ENCODE measurements at regions not wholly inside any gene's neighbourhood (a gene's known extent, or its start where the extent isn't known, plus 50 kb on each side); places are given as distances from the start of the nearest gene placed in this dataset.

DNA sequence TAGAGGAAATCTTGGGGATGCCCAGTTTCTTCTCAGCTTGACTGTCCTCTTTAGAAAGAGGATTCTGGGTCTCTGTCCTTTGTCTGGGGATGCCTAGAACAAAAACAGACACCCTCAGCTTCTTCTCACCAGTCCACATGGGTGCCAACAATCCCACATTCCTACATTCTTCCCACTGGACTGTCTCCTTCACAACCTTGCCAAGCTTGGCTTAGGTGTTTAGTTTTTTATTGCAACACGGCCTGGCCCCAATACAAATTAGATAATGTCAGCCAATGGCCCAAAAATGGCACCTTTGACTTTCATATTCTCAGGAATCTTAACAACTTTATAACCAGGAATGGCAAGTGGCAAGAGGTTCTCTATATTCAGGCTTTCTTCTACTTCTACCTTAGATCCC lies 273.0 kb downstream of the RNF152 start:
- Histone ChIP-seq H3K27ac (replicated peaks; ENCODE audit: low read length) (no peak overlapping the region), H2BK15ac (ENCODE audit: low read length) (no peak overlapping the region), H2BK12ac (ENCODE audit: low read length) (no peak overlapping the region), H3K4me2 (ENCODE audit: insufficient read depth, low read length, poor library complexity, severe bottlenecking) (no peak overlapping the region), H2BK5ac (ENCODE audit: low read length) (no peak overlapping the region), H3K79me1 (ENCODE audit: low read depth, low read length) (no peaks in the 10 kb centered on the region), H4K91ac (ENCODE audit: low read depth, low read length, poor library complexity) (no peak overlapping the region), H3K4me3 (ENCODE audit: low read length in 2 of 2) (no peak overlapping the region), H3K4me1 (ENCODE audit: control insufficient read depth in 2 of 2, insufficient read depth in 1 of 2, low read depth in 1 of 2, low read length in 2 of 2) (peaks cover 0 to 6% of the 10 kb centered on the region in 2 donors), H3K9ac (ENCODE audit: low read depth, low read length, poor library complexity) (no peak overlapping the region), H3K36me3 (replicated peaks in 1 of 2; ENCODE audit: control insufficient read depth in 2 of 2, insufficient read depth in 2 of 2, low read length in 2 of 2) (no peaks in the 10 kb centered on the region), H3K27me3 (ENCODE audit: control insufficient read depth in 3 of 3, insufficient read depth in 3 of 3, low read depth in 1 of 3, low read length in 3 of 3) (peaks cover 0 to 3% (median 0%) of the 10 kb centered on the region in 3 experiments), H2AK5ac (ENCODE audit: low read depth, low read length) (no peak overlapping the region), H2BK120ac (ENCODE audit: low read depth, low read length) (no peak overlapping the region), H3K4ac (ENCODE audit: low read length) (no peak overlapping the region), H3K14ac (ENCODE audit: low read length) (no peak overlapping the region), H2AFZ (ENCODE audit: low read length) (no peak overlapping the region), H3K9me3 (replicated peaks in 1 of 2; ENCODE audit: control insufficient read depth in 2 of 2, insufficient read depth in 1 of 2, low read depth in 1 of 2, low read length in 2 of 2) (peaks cover 1 to 7% of the 10 kb centered on the region in 2 donors), H4K8ac (ENCODE audit: low read depth, low read length) (no peak overlapping the region), H3K23ac (ENCODE audit: low read depth, low read length, poor library complexity) (no peak overlapping the region), H3K18ac (ENCODE audit: low read length) (no peak overlapping the region)
- DNase-seq (ENCODE audit: low spot score), result no peak
- no CpG with 5 or more reads among the region's 1 CpG for WGBS, 2 donors (ENCODE audit: extremely low coverage in 2 of 2, insufficient read length in 2 of 2, insufficient replicate concordance in 1 of 2)

- Histone ChIP-seq H3K4me2 (ENCODE audit: insufficient read depth, low read length, poor library complexity, severe bottlenecking) (no peak overlapping the region), H3K4me1 (ENCODE audit: control insufficient read depth in 2 of 2, insufficient read depth in 1 of 2, low read depth in 1 of 2, low read length in 2 of 2) (peaks cover 0 to 6% of the 10 kb centered on the region in 2 donors)
These were observed 274.0 kb downstream of the RNF152 start for GRCh38 chr18:61618816-61619215.

DNA sequence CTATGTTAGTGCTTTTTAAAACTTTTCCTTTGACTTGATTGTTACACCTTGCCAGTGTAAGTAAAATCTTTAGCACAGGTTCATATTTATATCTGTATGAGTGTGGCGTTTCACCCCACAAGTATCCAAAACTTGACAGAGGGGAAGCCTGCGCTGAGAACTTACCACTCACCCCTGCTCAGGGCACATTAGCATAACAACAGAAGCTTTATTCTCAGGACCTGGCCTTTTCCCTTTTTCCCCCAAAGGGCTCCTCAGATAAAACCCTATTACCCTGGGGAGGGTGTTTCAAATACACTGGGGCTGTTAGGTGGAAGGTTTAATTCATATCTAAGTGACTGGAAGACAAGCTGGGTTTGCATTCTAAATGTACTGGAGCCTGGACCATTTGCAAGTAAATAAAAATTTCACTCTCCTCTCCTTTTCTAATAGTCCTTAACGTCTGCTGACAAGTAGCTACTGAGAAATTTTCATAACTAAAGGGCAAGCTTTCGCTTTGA lies 276.6 kb downstream of the RNF152 start:
- WGBS, 2 donors (ENCODE audit: extremely low coverage in 2 of 2, insufficient read length in 2 of 2, insufficient replicate concordance in 1 of 2), result no CpG with 5 or more reads among the region's 4 CpGs

More at GRCh38 chr18:61618816-61619215, 274.0 kb downstream of the RNF152 start:
- no peak overlapping the region for H4K8ac ChIP-seq (ENCODE audit: low read depth, low read length)
- no peak for DNase-seq (ENCODE audit: low spot score)
- no peak overlapping the region for H3K4me3 ChIP-seq (ENCODE audit: low read length in 2 of 2)
- no peak overlapping the region for H2BK15ac ChIP-seq (ENCODE audit: low read length)
- no peak overlapping the region for H3K27ac ChIP-seq (replicated peaks; ENCODE audit: low read length)
- no peaks in the 10 kb centered on the region for H3K36me3 ChIP-seq (replicated peaks in 1 of 2; ENCODE audit: control insufficient read depth in 2 of 2, insufficient read depth in 2 of 2, low read length in 2 of 2)
- H3K27me3 ChIP-seq (ENCODE audit: control insufficient read depth in 3 of 3, insufficient read depth in 3 of 3, low read depth in 1 of 3, low read length in 3 of 3), result peaks cover 0 to 3% (median 0%) of the 10 kb centered on the region in 3 experiments
- no peak overlapping the region for H2BK12ac ChIP-seq (ENCODE audit: low read length)
- WGBS, 2 donors (ENCODE audit: extremely low coverage in 2 of 2, insufficient read length in 2 of 2, insufficient replicate concordance in 1 of 2), result no CpG with 5 or more reads among the region's 3 CpGs
- H4K91ac ChIP-seq (ENCODE audit: low read depth, low read length, poor library complexity), result no peak overlapping the region
- no peak overlapping the region for H3K18ac ChIP-seq (ENCODE audit: low read length)
- H3K23ac ChIP-seq (ENCODE audit: low read depth, low read length, poor library complexity), result no peak overlapping the region
- H2BK120ac ChIP-seq (ENCODE audit: low read depth, low read length), result no peak overlapping the region
- no peaks in the 10 kb centered on the region for H3K79me1 ChIP-seq (ENCODE audit: low read depth, low read length)
- H3K14ac ChIP-seq (ENCODE audit: low read length), result no peak overlapping the region
- no peak overlapping the region for H3K4ac ChIP-seq (ENCODE audit: low read length)
- no peak overlapping the region for H2BK5ac ChIP-seq (ENCODE audit: low read length)
- no peak overlapping the region for H2AK5ac ChIP-seq (ENCODE audit: low read depth, low read length)
- H3K9me3 ChIP-seq (replicated peaks in 1 of 2; ENCODE audit: control insufficient read depth in 2 of 2, insufficient read depth in 1 of 2, low read depth in 1 of 2, low read length in 2 of 2), result peaks cover 1 to 7% of the 10 kb centered on the region in 2 donors
- no peak overlapping the region for H3K9ac ChIP-seq (ENCODE audit: low read depth, low read length, poor library complexity)
- H2AFZ ChIP-seq (ENCODE audit: low read length), result no peak overlapping the region

GRCh38 chr18:61612517-61612916 lies 279.3 kb downstream of the CDH20 start:
- H3K4ac ChIP-seq (ENCODE audit: low read length), result no peak overlapping the region
- peaks cover 3 to 5% of the 10 kb centered on the region in 2 donors for H3K9me3 ChIP-seq (replicated peaks in 1 of 2; ENCODE audit: control insufficient read depth in 2 of 2, insufficient read depth in 1 of 2, low read depth in 1 of 2, low read length in 2 of 2)
- no peak for DNase-seq (ENCODE audit: low spot score)
- H3K36me3 ChIP-seq (replicated peaks in 1 of 2; ENCODE audit: control insufficient read depth in 2 of 2, insufficient read depth in 2 of 2, low read length in 2 of 2), result no peaks in the 10 kb centered on the region
- H3K4me2 ChIP-seq (ENCODE audit: insufficient read depth, low read length, poor library complexity, severe bottlenecking), result no peak overlapping the region
- no peak overlapping the region for H3K27ac ChIP-seq (replicated peaks; ENCODE audit: low read length)
- H2BK5ac ChIP-seq (ENCODE audit: low read length), result no peak overlapping the region
- H3K23ac ChIP-seq (ENCODE audit: low read depth, low read length, poor library complexity), result no peak overlapping the region
- no peak overlapping the region for H4K91ac ChIP-seq (ENCODE audit: low read depth, low read length, poor library complexity)
- no peak overlapping the region for H2BK120ac ChIP-seq (ENCODE audit: low read depth, low read length)
- H3K18ac ChIP-seq (ENCODE audit: low read length), result no peak overlapping the region
- no peaks in the 10 kb centered on the region for H3K27me3 ChIP-seq (ENCODE audit: control insufficient read depth in 3 of 3, insufficient read depth in 3 of 3, low read depth in 1 of 3, low read length in 3 of 3)
- no peak overlapping the region for H3K4me3 ChIP-seq (ENCODE audit: low read length in 2 of 2)
- H3K4me1 ChIP-seq (ENCODE audit: control insufficient read depth in 2 of 2, insufficient read depth in 1 of 2, low read depth in 1 of 2, low read length in 2 of 2), result peaks cover 2 to 6% of the 10 kb centered on the region in 2 donors
- no peak overlapping the region for H2AK5ac ChIP-seq (ENCODE audit: low read depth, low read length)
- H3K9ac ChIP-seq (ENCODE audit: low read depth, low read length, poor library complexity), result no peak overlapping the region
- H3K14ac ChIP-seq (ENCODE audit: low read length), result no peak overlapping the region
- no peak overlapping the region for H2BK12ac ChIP-seq (ENCODE audit: low read length)
- no peaks in the 10 kb centered on the region for H3K79me1 ChIP-seq (ENCODE audit: low read depth, low read length)
- H2BK15ac ChIP-seq (ENCODE audit: low read length), result no peak overlapping the region
- H2AFZ ChIP-seq (ENCODE audit: low read length), result no peak overlapping the region
- H4K8ac ChIP-seq (ENCODE audit: low read depth, low read length), result no peak overlapping the region

More for the DNA sequence above, 276.6 kb downstream of the RNF152 start:
- Histone ChIP-seq H2BK5ac (ENCODE audit: low read length) (no peak overlapping the region), H3K4me3 (ENCODE audit: low read length in 2 of 2) (no peak overlapping the region), H3K4me1 (ENCODE audit: control insufficient read depth in 2 of 2, insufficient read depth in 1 of 2, low read depth in 1 of 2, low read length in 2 of 2) (peaks cover 2 to 6% of the 10 kb centered on the region in 2 donors), H3K27me3 (ENCODE audit: control insufficient read depth in 3 of 3, insufficient read depth in 3 of 3, low read depth in 1 of 3, low read length in 3 of 3) (peaks cover 0 to 3% (median 0%) of the 10 kb centered on the region in 3 experiments), H2BK12ac (ENCODE audit: low read length) (no peak overlapping the region), H3K9me3 (replicated peaks in 1 of 2; ENCODE audit: control insufficient read depth in 2 of 2, insufficient read depth in 1 of 2, low read depth in 1 of 2, low read length in 2 of 2) (peaks cover 1 to 7% of the 10 kb centered on the region in 2 donors), H3K9ac (ENCODE audit: low read depth, low read length, poor library complexity) (no peak overlapping the region), H3K4me2 (ENCODE audit: insufficient read depth, low read length, poor library complexity, severe bottlenecking) (no peak overlapping the region), H3K27ac (replicated peaks; ENCODE audit: low read length) (no peak overlapping the region), H3K18ac (ENCODE audit: low read length) (no peak overlapping the region), H2BK15ac (ENCODE audit: low read length) (no peak overlapping the region), H3K79me1 (ENCODE audit: low read depth, low read length) (no peaks in the 10 kb centered on the region), H3K23ac (ENCODE audit: low read depth, low read length, poor library complexity) (no peak overlapping the region), H2AFZ (ENCODE audit: low read length) (no peak overlapping the region), H2AK5ac (ENCODE audit: low read depth, low read length) (no peak overlapping the region), H3K4ac (ENCODE audit: low read length) (no peak overlapping the region), H3K36me3 (replicated peaks in 1 of 2; ENCODE audit: control insufficient read depth in 2 of 2, insufficient read depth in 2 of 2, low read length in 2 of 2) (no peaks in the 10 kb centered on the region), H4K8ac (ENCODE audit: low read depth, low read length) (no peak overlapping the region), H4K91ac (ENCODE audit: low read depth, low read length, poor library complexity) (no peak overlapping the region), H3K14ac (ENCODE audit: low read length) (no peak overlapping the region), H2BK120ac (ENCODE audit: low read depth, low read length) (no peak overlapping the region)
- DNase-seq (ENCODE audit: low spot score), result no peak
